HepG2 (cell line): ENCODE measurements at regions not wholly inside any gene's neighbourhood (a gene's known extent, or its start where the extent isn't known, plus 50 kb on each side); places are given as distances from the start of the nearest gene placed in this dataset.

ENCODE experiments used
- ATAC-seq: fragments of 200-7000 bp; cut with Tn5 transposase; 3 replicates; pipeline ENCODE4 v1.9.1; 2020; ENCODE audit warnings: mild to moderate bottlenecking, moderate library complexity
- BruUV-seq: library from RNA; stranded (reverse); fragments of 400-500 nt; replicated peaks from 2 replicates; lab custom pipeline; 2021; lab: Mats Ljungman, UMichigan
- CTCF ChIA-PET: fragments of 300-600 bp; formaldehyde crosslinking; extraction: SDS; loops from one replicate; lab custom pipeline; 2021; ENCODE audit warnings: low total read pairs, inconsistent platforms, low intra/inter-chr PET ratio; lab: Yijun Ruan, JAX
- POLR2A ChIA-PET: fragments of 350-600 bp; sonication (Branson Sonifier 250); formaldehyde crosslinking; loops from one replicate; lab custom pipeline; 2020; ENCODE audit warnings: antibody characterized with exemption, inconsistent platforms; lab: Yijun Ruan, JAX
- DNase-seq: peaks from one replicate; pipeline ENCODE4 v3.0.0-alpha.2; 2015; ENCODE audit warnings: low spot score
- FAIRE-seq: peaks from 3 replicates; lab custom pipeline; 2011; peaks lifted over from hg19 to GRCh38; lab: Jason Lieb, UNC
- H2AFZ ChIP-seq: one replicate; pipeline ENCODE4 v1.6.1; 2011; ENCODE audit warnings: low read length, inconsistent platforms
- H3K27ac ChIP-seq: fragments of 300-600 bp; 3 replicates; pipeline ENCODE4 v1.8.0; 2011; ENCODE audit warnings: mixed run types, mild to moderate bottlenecking, mixed read lengths, low read length, inconsistent platforms; ENCODE audit not compliant: insufficient read depth; ENCODE audit errors: extremely low read length
- H3K27me3 ChIP-seq, 2 experiments: fragments of 200-600 bp in 1 of 2; 2 replicates in 1 of 2; 3 replicates in 1 of 2; pipeline versions ENCODE4 v1.6.0 to v1.8.0; 2011; ENCODE audit warnings: low read length in 2 of 2, mild to moderate bottlenecking in 2 of 2, moderate library complexity in 2 of 2, inconsistent platforms in 1 of 2; ENCODE audit not compliant: insufficient read depth in 2 of 2, control insufficient read depth in 1 of 2
- H3K36me3 ChIP-seq, 2 experiments: fragments of 200-600 bp in 1 of 2; replicated peaks in 1 of 2; 2 replicates in 1 of 2; 3 replicates in 1 of 2; pipeline versions ENCODE4 v1.5.1 to v1.8.0; 2011; ENCODE audit warnings: low read length in 2 of 2, inconsistent platforms in 1 of 2; ENCODE audit not compliant: insufficient read depth in 2 of 2, control insufficient read depth in 1 of 2
- H3K4me1 ChIP-seq: 2 replicates; pipeline ENCODE4 v1.5.1; 2012; ENCODE audit warnings: low read length, inconsistent platforms; ENCODE audit not compliant: insufficient read depth
- H3K4me2 ChIP-seq: 2 replicates; pipeline ENCODE4 v1.6.0; 2011; ENCODE audit warnings: low read depth, low read length, inconsistent platforms
- H3K4me3 ChIP-seq, 3 experiments: fragments of 200-600 bp in 1 of 3; sonication (generic), shearing (Covaris generic) in 1 of 3; replicated peaks in 1 of 3; 2 replicates each; pipeline ENCODE4 v1.5.1; 2011 to 2016; ENCODE audit warnings: low read length in 3 of 3, inconsistent platforms in 2 of 3, low read depth in 2 of 3, mild to moderate bottlenecking in 2 of 3, control low read depth in 1 of 3, mixed read lengths in 1 of 3; ENCODE audit not compliant: insufficient read depth in 1 of 3
- H3K79me2 ChIP-seq: one replicate; pipeline ENCODE4 v1.6.1; 2011; ENCODE audit warnings: low read length, inconsistent platforms; ENCODE audit not compliant: insufficient read depth
- H3K9ac ChIP-seq: 2 replicates; pipeline ENCODE4 v1.6.0; 2011; ENCODE audit warnings: mild to moderate bottlenecking, low read depth, low read length, inconsistent platforms; ENCODE audit not compliant: insufficient read depth
- H3K9me3 ChIP-seq: 2 replicates; pipeline ENCODE4 v1.5.1; 2012; ENCODE audit warnings: mild to moderate bottlenecking, low read length
- H4K20me1 ChIP-seq: 2 replicates; pipeline ENCODE4 v1.6.0; 2011; ENCODE audit warnings: inconsistent platforms, mild to moderate bottlenecking, low read length, moderate library complexity; ENCODE audit not compliant: insufficient read depth
- ARID5B ChIP-seq: IDR thresholded peaks from 2 replicates; pipeline ENCODE4 v1.4.0; 2020; ENCODE audit warnings: mild to moderate bottlenecking, missing genetic modification reagents
- FOXJ3 ChIP-seq: sonication (generic); formaldehyde crosslinking; IDR thresholded peaks from 2 replicates; pipeline ENCODE4 v1.4.0; 2020; ENCODE audit warnings: missing genetic modification reagents, mild to moderate bottlenecking, borderline replicate concordance
- PCBP1 ChIP-seq: fragments of 200-400 bp; formaldehyde crosslinking; IDR thresholded peaks from 2 replicates; pipeline ENCODE4 v1.6.1; 2017; ENCODE audit warnings: mild to moderate bottlenecking, low read depth, low read length, borderline replicate concordance
- SETDB1 ChIP-seq: sonication (generic); formaldehyde crosslinking; IDR thresholded peaks from 2 replicates; pipeline ENCODE4 v1.5.1; 2020; ENCODE audit warnings: missing genetic modification reagents, mild to moderate bottlenecking, borderline replicate concordance
- SMC3 ChIP-seq: IDR thresholded peaks from 2 replicates; pipeline ENCODE4 v1.6.1; 2011; ENCODE audit warnings: low read length, improper control_type of control experiment
- TAF1 ChIP-seq: sonication (generic); formaldehyde crosslinking; IDR thresholded peaks from 2 replicates; pipeline ENCODE4 v1.4.0; 2020; ENCODE audit warnings: missing genetic modification reagents
- ZNF790 ChIP-seq: sonication (generic); formaldehyde crosslinking; IDR thresholded peaks from 2 replicates; pipeline ENCODE4 v1.8.0; 2022; ENCODE audit warnings: missing genetic modification reagents, mild to moderate bottlenecking, borderline replicate concordance
- WGBS: methylation state at CpG from one replicate; pipeline ENCODE4 v1.1.6; 2017; ENCODE audit warnings: low lambda C conversion rate; 5-methylcytosine and 5-hydroxymethylcytosine counted together
- in situ Hi-C: cut with HindIII; loops from 2 replicates; pipeline ENCODE4 v1.10.0; 2017; ENCODE audit warnings: low pct_unique_long_range_greater_than_20kb; ENCODE audit not compliant: extremely low pct_ligation_motif_present
- intact Hi-C: fragments of 100-400 bp; cut with micrococcal nuclease; formaldehyde crosslinking; loops from one replicate; pipeline ENCODE4 v1.10.0; 2022; ENCODE audit not compliant: unreplicated experiment
- TF ChIP-seq, protein P1 (sequence below): IDR thresholded peaks from 2 replicates; pipeline ENCODE4 v1.6.1; 2018; ENCODE audit warnings: missing genetic modification reagents, mild to moderate bottlenecking, missing compliant biosample characterization
- TF ChIP-seq, protein P2 (sequence below): sonication (generic); formaldehyde crosslinking; IDR thresholded peaks from 2 replicates; pipeline ENCODE4 v1.9.0; 2021; ENCODE audit warnings: missing genetic modification reagents, borderline replicate concordance
- TF ChIP-seq, protein P3 (sequence below): IDR thresholded peaks from 2 replicates; pipeline ENCODE4 v1.6.1; 2016; ENCODE audit warnings: low read depth, missing genetic modification reagents, missing compliant biosample characterization

DNA sequence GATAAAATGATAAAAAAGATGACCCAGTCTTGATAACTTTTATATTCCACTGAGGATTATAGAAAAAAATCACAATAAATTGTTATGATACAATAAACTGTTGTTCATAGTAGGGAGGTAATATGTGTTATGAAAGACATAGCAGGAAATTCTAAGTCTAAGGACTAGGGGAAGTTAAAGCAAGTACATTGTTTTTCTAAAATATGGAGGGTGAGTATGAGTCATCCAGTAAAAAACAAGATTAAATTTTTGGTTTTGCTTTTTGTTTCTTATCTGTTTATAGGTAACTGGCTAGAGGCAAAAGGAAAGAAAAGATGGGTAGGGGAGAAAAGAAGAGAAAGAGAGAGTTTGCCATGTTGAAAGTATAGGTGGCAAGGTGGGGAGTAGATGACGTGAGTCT, 188.4 kb downstream of the POLR1F start:
- WGBS = 3% methylated on average over 1 of the region's 1 CpG
- no peak for FAIRE-seq
- Histone ChIP-seq H2AFZ (no peak overlapping the region), H3K9ac (no peak overlapping the region), H3K9me3 (peaks cover 81% of the 10 kb centered on the region), H3K79me2 (no peaks in the 10 kb centered on the region), H3K4me1 (no peaks in the 10 kb centered on the region), H3K36me3 (no peaks in the 10 kb centered on the region), H3K4me3 (no peak overlapping the region), H3K27ac (no peak overlapping the region), H3K27me3 (no peaks in the 10 kb centered on the region), H4K20me1 (no peaks in the 10 kb centered on the region), H3K4me2 (no peak overlapping the region)
- ChIA-PET CTCF (no interaction called here), POLR2A (no interaction called here)
- BruUV-seq = no TSS peak
- in situ Hi-C loops = no loop called here
- DNase-seq = no peak
- no peak for ATAC-seq
- intact Hi-C loops = no loop called here
- no peak for TF ChIP-seq ARID5B (CRISPR knock-in tag)
- no peak for TF ChIP-seq FOXJ3 (CRISPR knock-in tag)
- no peak for TF ChIP-seq SETDB1 (CRISPR knock-in tag)
- TF ChIP-seq, protein P1, sequence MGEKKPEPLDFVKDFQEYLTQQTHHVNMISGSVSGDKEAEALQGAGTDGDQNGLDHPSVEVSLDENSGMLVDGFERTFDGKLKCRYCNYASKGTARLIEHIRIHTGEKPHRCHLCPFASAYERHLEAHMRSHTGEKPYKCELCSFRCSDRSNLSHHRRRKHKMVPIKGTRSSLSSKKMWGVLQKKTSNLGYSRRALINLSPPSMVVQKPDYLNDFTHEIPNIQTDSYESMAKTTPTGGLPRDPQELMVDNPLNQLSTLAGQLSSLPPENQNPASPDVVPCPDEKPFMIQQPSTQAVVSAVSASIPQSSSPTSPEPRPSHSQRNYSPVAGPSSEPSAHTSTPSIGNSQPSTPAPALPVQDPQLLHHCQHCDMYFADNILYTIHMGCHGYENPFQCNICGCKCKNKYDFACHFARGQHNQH (CRISPR knock-in tag) = no peak
- TF ChIP-seq, protein P2, sequence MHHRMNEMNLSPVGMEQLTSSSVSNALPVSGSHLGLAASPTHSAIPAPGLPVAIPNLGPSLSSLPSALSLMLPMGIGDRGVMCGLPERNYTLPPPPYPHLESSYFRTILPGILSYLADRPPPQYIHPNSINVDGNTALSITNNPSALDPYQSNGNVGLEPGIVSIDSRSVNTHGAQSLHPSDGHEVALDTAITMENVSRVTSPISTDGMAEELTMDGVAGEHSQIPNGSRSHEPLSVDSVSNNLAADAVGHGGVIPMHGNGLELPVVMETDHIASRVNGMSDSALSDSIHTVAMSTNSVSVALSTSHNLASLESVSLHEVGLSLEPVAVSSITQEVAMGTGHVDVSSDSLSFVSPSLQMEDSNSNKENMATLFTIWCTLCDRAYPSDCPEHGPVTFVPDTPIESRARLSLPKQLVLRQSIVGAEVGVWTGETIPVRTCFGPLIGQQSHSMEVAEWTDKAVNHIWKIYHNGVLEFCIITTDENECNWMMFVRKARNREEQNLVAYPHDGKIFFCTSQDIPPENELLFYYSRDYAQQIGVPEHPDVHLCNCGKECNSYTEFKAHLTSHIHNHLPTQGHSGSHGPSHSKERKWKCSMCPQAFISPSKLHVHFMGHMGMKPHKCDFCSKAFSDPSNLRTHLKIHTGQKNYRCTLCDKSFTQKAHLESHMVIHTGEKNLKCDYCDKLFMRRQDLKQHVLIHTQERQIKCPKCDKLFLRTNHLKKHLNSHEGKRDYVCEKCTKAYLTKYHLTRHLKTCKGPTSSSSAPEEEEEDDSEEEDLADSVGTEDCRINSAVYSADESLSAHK (CRISPR knock-in tag) = no peak
- TF ChIP-seq TAF1 (CRISPR knock-in tag) = no peak
- no peak for TF ChIP-seq SMC3
- no peak for TF ChIP-seq ZNF790 (CRISPR knock-in tag)
- TF ChIP-seq PCBP1 = no peak
- TF ChIP-seq, protein P3, sequence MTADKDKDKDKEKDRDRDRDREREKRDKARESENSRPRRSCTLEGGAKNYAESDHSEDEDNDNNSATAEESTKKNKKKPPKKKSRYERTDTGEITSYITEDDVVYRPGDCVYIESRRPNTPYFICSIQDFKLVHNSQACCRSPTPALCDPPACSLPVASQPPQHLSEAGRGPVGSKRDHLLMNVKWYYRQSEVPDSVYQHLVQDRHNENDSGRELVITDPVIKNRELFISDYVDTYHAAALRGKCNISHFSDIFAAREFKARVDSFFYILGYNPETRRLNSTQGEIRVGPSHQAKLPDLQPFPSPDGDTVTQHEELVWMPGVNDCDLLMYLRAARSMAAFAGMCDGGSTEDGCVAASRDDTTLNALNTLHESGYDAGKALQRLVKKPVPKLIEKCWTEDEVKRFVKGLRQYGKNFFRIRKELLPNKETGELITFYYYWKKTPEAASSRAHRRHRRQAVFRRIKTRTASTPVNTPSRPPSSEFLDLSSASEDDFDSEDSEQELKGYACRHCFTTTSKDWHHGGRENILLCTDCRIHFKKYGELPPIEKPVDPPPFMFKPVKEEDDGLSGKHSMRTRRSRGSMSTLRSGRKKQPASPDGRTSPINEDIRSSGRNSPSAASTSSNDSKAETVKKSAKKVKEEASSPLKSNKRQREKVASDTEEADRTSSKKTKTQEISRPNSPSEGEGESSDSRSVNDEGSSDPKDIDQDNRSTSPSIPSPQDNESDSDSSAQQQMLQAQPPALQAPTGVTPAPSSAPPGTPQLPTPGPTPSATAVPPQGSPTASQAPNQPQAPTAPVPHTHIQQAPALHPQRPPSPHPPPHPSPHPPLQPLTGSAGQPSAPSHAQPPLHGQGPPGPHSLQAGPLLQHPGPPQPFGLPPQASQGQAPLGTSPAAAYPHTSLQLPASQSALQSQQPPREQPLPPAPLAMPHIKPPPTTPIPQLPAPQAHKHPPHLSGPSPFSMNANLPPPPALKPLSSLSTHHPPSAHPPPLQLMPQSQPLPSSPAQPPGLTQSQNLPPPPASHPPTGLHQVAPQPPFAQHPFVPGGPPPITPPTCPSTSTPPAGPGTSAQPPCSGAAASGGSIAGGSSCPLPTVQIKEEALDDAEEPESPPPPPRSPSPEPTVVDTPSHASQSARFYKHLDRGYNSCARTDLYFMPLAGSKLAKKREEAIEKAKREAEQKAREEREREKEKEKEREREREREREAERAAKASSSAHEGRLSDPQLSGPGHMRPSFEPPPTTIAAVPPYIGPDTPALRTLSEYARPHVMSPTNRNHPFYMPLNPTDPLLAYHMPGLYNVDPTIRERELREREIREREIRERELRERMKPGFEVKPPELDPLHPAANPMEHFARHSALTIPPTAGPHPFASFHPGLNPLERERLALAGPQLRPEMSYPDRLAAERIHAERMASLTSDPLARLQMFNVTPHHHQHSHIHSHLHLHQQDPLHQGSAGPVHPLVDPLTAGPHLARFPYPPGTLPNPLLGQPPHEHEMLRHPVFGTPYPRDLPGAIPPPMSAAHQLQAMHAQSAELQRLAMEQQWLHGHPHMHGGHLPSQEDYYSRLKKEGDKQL (CRISPR knock-in tag) = no peak
